ENCODE measurements at regions not wholly inside any gene's neighbourhood (a gene's known extent, or its start where the extent isn't known, plus 50 kb on each side); places are given as distances from the start of the nearest gene placed in this dataset.

DNA sequence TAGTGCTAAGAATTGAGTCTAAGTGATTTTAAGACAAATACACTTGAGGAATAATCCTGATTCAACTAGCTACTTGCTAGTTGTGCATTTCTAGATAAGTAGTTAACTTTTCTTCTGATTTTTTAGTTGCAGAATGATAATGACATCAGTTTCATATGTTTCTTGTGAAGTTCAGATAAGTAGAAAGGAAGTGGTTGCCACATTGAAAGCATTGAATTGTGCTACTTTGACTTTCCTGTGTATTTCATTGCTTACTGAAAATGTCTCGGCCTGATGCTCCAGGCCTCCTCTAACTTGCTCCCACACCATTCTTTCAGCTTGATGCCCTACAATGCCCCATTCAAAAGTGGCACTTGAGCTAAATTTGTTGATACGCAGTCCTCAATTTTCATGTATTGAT, 980.0 kb downstream of the TMTC2 start:
- TF ChIP-seq CTCF (IDR thresholded peaks at IDR 0.05; ENCODE audit: low read depth, low read length, missing input control) = no peak
- TF ChIP-seq GABPA (IDR thresholded peaks at IDR 0.05 in 1 of 2, conservative IDR thresholded peaks at IDR 0.05 in 1 of 2) = no peak
- TF ChIP-seq, protein P1, sequence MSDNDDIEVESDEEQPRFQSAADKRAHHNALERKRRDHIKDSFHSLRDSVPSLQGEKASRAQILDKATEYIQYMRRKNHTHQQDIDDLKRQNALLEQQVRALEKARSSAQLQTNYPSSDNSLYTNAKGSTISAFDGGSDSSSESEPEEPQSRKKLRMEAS (IDR thresholded peaks at IDR 0.05) = no peak
